Endodermal cell (in vitro differentiated cells): ENCODE measurements at regions not wholly inside any gene's neighbourhood (a gene's known extent, or its start where the extent isn't known, plus 50 kb on each side); places are given as distances from the start of the nearest gene placed in this dataset.

ENCODE experiments used
- DNase-seq: peaks from one replicate; pipeline ENCODE4 v3.0.0-alpha.2; 2017
- H3K27ac ChIP-seq: 2 replicates; pipeline ENCODE4 v1.5.1; 2013; ENCODE audit warnings: mild to moderate bottlenecking, low read depth, low read length, moderate library complexity
- H3K27me3 ChIP-seq: 2 replicates; pipeline ENCODE4 v1.6.1; 2013; ENCODE audit warnings: mild to moderate bottlenecking, low read length, moderate library complexity; ENCODE audit not compliant: insufficient read depth, control insufficient read depth, poor library complexity, severe bottlenecking
- H3K36me3 ChIP-seq: 2 replicates; pipeline ENCODE4 v1.7.0; 2013; ENCODE audit warnings: mild to moderate bottlenecking, low read length, moderate library complexity; ENCODE audit not compliant: control insufficient read depth, insufficient read depth
- H3K4me1 ChIP-seq: one replicate; pipeline ENCODE4 v1.7.0; 2013; ENCODE audit warnings: low read length; ENCODE audit not compliant: control insufficient read depth, insufficient read depth
- H3K4me3 ChIP-seq: 2 replicates; pipeline ENCODE4 v1.5.1; 2013; ENCODE audit warnings: mild to moderate bottlenecking, low read length, moderate library complexity
- H3K9ac ChIP-seq: 2 replicates; pipeline ENCODE4 v1.6.1; 2013; ENCODE audit warnings: mild to moderate bottlenecking, low read length, moderate library complexity; ENCODE audit not compliant: poor library complexity, severe bottlenecking; ENCODE audit errors: extremely low read depth
- H3K9me3 ChIP-seq: 2 replicates; pipeline ENCODE4 v1.6.1; 2013; ENCODE audit warnings: mild to moderate bottlenecking, low read length, moderate library complexity; ENCODE audit not compliant: control insufficient read depth
- H3K27ac Mint-ChIP-seq: 2 replicates; pipeline ENCODE4 v1.8.0; 2020; ENCODE audit warnings: mixed read lengths
- H3K27me3 Mint-ChIP-seq: 2 replicates; pipeline ENCODE4 v1.8.0; 2021; ENCODE audit warnings: mild to moderate bottlenecking, mixed read lengths; ENCODE audit not compliant: insufficient read depth
- H3K36me3 Mint-ChIP-seq: 2 replicates; pipeline ENCODE4 v1.8.0; 2020; ENCODE audit warnings: low read depth, mixed read lengths
- H3K4me1 Mint-ChIP-seq: 2 replicates; pipeline ENCODE4 v1.8.0; 2020; ENCODE audit warnings: mixed read lengths
- H3K4me3 Mint-ChIP-seq: 2 replicates; pipeline ENCODE4 v1.8.0; 2020; ENCODE audit warnings: mild to moderate bottlenecking, moderate library complexity, mixed read lengths
- H3K9me3 Mint-ChIP-seq: 2 replicates; pipeline ENCODE4 v1.8.0; 2020; ENCODE audit warnings: mild to moderate bottlenecking, mixed read lengths
- CTCF ChIP-seq: fragments of 200-600 bp; sonication (generic); conservative IDR thresholded peaks from 2 replicates; pipeline ENCODE4 v1.5.0; 2021; ENCODE audit warnings: antibody characterized with exemption, mild to moderate bottlenecking
- WGBS, 2 experiments: methylation state at CpG; one replicate each; pipeline versions ENCODE4 v1.1.5 to v1.1.7; 2013; ENCODE audit warnings: missing lambda C conversion rate in 2 of 2, mixed read lengths in 1 of 2; ENCODE audit not compliant: insufficient coverage in 1 of 2, insufficient read length in 1 of 2; 5-methylcytosine and 5-hydroxymethylcytosine counted together

DNA sequence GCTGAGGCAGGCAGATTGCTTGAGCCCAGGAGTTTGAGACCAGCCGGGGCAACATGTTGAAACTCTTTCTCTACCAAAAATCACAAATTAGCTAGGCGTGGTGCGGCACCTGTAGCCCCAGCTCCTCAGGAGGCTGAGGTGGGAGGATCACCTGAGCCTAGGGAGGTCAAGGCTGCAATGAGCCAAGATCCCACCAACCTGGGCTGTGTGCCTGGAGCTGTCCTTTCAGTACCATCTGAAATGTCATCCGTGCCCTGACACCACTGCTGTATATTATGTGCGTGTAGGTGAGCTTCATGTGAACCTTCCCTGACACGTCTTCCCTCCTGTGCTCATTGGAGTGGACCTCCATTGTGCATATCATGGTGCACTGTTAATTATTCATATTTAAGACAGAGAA lies 84.8 kb upstream of the HNRNPA3 start:
- TF ChIP-seq CTCF = no peak
- H3K27me3 ChIP-seq = no peaks in the 10 kb centered on the region

GRCh38 chr2:177129610-177130009 lies 83.0 kb upstream of the HNRNPA3 start:
- no peak overlapping the region for H3K4me3 ChIP-seq
- no peak for TF ChIP-seq CTCF
- H3K9me3 ChIP-seq = no peaks in the 10 kb centered on the region
- H3K36me3 Mint-ChIP-seq = no peaks in the 10 kb centered on the region
- H3K4me1 Mint-ChIP-seq = no peaks in the 10 kb centered on the region
- H3K27ac Mint-ChIP-seq = no peak overlapping the region
- peaks cover 3% of the 10 kb centered on the region for H3K4me1 ChIP-seq
- H3K27ac ChIP-seq = no peak overlapping the region
- no peaks in the 10 kb centered on the region for H3K27me3 ChIP-seq
- no peaks in the 10 kb centered on the region for H3K36me3 ChIP-seq
- H3K9me3 Mint-ChIP-seq = peaks cover 1% of the 10 kb centered on the region
- H3K4me3 Mint-ChIP-seq = no peak overlapping the region
- H3K27me3 Mint-ChIP-seq = no peaks in the 10 kb centered on the region
- no peak overlapping the region for H3K9ac ChIP-seq
- WGBS, 2 experiments = 84 to 96% methylated on average over 2 to 3 of the region's 3 CpGs
- DNase-seq = no peak

More for the DNA sequence above, 84.8 kb upstream of the HNRNPA3 start:
- 85 to 90% methylated on average over 5 to 6 of the region's 6 CpGs for WGBS, 2 experiments
- Mint-ChIP-seq H3K4me1 (no peaks in the 10 kb centered on the region), H3K9me3 (peaks cover 1% of the 10 kb centered on the region), H3K4me3 (no peak overlapping the region), H3K36me3 (no peaks in the 10 kb centered on the region), H3K27me3 (no peaks in the 10 kb centered on the region), H3K27ac (no peak overlapping the region)
- Histone ChIP-seq H3K36me3 (no peaks in the 10 kb centered on the region), H3K9ac (no peak overlapping the region), H3K9me3 (no peaks in the 10 kb centered on the region), H3K4me3 (no peak overlapping the region), H3K4me1 (peaks cover 3% of the 10 kb centered on the region), H3K27ac (no peak overlapping the region)
- peak; percentile 53 for DNase-seq

DNA sequence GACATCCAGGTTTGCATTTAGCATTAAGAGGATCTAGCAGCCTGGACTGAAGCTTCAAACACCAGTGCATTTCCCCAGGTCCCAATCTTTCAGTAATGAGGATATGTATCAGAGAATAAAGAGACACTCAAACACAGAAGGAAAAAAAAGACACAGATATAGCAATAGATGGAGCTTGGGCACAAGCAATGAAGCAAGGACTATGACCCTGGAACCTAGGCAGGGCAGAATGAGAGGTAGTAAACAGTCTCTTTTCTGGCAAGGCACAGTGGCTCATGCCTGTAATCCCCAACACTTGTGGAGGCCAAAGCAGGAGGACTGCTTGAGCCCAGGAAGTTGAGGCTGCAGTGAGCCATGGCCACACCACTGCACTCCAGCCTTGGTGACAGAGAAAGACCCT lies 80.7 kb upstream of the HNRNPA3 start:
- DNase-seq = no peak
- no peaks in the 10 kb centered on the region for H3K36me3 ChIP-seq
- TF ChIP-seq CTCF = no peak

More for the DNA sequence above, 80.7 kb upstream of the HNRNPA3 start:
- Histone ChIP-seq H3K4me3 (no peak overlapping the region), H3K27me3 (no peaks in the 10 kb centered on the region), H3K9me3 (no peaks in the 10 kb centered on the region), H3K4me1 (peaks cover 3% of the 10 kb centered on the region), H3K9ac (no peak overlapping the region), H3K27ac (no peak overlapping the region)
- Mint-ChIP-seq H3K36me3 (no peaks in the 10 kb centered on the region), H3K9me3 (peaks cover 1% of the 10 kb centered on the region), H3K4me3 (no peak overlapping the region), H3K27me3 (no peaks in the 10 kb centered on the region), H3K4me1 (no peaks in the 10 kb centered on the region), H3K27ac (no peak overlapping the region)
